HG03039 (cell line): ENCODE measurements at regions not wholly inside any gene's neighbourhood (a gene's known extent, or its start where the extent isn't known, plus 50 kb on each side); places are given as distances from the start of the nearest gene placed in this dataset.

Experiments used
- ATAC-seq: cut with Tn5 transposase; IDR thresholded peaks from one replicate; pipeline ENCODE4 v1.9.1; 2021; ENCODE audit warnings: mild to moderate bottlenecking, moderate library complexity; ENCODE audit not compliant: unreplicated experiment

GRCh38 chr10:131808370-131808930 lies 92.4 kb upstream of the PPP2R2D start:
- no peak for ATAC-seq

- no peak for ATAC-seq
These were observed 90.6 kb upstream of the PPP2R2D start for GRCh38 chr10:131810036-131810804.

DNA sequence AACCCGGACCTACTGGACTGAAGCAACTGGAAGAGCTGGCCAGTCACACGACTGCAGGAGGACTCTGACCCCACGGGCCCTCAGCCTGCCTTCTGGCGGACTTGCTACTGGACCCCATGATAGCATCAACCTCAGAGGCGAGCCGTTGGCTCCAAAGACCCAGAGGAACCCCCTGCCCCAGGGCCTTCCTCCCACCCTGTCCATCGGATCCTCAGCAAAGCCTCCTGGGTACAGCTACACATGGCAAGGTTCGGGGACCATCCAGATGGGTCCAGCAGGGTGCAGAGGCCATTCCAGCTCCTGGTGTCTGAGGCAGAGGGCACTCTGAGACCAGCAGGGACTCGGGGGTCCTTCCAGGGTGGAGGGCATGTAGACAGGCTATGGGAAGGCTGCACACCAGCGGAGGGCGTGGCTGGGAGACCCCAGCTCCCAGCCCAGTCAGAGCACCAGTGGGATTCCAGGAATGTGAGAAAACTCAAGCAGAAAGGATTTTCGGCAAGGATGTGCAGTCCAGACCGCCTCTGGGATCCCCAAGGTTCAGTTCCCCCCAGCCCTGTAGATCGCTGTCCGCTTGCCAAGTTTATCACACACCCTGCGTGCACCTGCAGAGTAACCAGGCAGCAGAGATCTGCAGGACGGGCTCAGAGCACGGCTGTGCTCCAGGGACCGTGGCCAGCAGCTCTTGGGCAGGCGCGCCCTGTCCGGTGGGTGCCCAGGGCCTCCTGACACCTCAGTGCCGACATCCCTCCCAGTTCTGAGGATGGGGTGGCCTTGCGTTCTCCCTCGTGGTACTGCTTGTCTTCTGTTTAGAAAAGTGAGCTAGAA lies 89.8 kb upstream of the PPP2R2D start:
- no peak for ATAC-seq

DNA sequence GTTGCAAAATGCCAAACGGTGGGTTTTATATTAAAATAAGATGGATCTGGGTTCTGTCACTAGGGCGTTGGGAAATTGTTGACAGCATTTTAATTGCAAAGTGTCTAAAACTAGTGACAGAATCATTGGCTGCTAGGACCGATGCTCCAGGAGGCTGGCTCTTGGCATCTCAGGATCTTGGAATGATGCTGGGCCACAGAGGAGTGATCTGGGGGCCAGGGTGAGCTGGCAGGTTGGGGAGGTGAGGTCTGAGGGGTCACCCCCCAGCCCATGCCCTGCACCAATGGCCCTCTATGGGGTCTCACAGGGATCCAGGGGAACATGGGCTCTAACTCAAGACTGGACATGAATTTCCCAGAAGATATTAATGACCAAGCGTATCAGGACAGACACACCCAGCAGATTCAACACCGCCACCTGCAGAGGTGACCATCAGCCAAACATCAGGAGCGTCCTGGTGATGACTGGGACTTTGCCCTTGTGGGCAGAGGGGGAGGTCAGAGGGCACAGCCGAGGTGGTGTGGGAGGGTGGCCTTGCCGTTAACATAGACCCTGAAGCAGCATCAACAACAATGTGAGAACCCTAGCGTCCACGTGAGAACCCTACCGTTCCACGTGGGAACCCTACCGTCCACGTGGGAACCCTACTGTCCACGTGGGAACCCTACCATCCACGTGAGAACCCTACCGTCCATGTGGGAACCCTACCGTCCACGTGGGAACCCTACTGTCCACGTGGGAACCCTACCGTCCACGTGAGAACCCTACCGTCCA lies 89.0 kb upstream of the PPP2R2D start:
- ATAC-seq = no peak

- ATAC-seq = no peak
These were observed 87.8 kb upstream of the PPP2R2D start for GRCh38 chr10:131812736-131813604.

DNA sequence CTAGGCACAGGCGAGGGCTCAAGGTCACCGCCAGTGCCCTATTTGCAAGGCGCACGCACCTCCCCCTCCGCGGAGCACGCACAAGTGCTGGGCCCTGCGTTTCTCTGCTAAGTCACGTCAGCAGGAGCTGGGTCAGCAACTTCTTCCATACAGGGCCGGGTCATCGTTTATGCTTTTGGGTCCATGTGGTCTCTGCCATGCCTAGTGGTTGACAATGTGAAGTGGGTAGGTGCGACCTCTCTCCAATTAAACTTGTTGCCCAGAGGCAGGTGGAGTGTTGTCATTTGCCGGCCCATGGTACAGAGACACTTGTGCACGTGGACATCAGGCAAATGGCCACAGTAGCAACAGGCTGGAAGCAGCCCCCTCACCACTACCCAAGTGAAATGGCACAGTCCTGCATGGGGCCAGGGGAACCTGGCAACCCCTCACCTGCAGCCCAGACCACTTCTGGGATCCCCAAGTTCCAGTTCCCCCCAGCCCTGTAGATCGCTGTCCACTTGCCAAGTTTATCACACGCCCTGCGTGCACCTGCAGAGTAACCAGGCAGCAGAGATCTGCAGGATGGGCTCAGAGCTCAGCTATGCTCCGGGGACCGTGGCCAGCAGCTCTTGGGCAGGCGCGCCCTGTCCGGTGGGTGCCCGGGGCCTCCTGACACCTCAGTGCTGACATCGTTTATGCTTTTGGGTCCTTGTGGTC lies 86.1 kb upstream of the PPP2R2D start:
- ATAC-seq = no peak

DNA sequence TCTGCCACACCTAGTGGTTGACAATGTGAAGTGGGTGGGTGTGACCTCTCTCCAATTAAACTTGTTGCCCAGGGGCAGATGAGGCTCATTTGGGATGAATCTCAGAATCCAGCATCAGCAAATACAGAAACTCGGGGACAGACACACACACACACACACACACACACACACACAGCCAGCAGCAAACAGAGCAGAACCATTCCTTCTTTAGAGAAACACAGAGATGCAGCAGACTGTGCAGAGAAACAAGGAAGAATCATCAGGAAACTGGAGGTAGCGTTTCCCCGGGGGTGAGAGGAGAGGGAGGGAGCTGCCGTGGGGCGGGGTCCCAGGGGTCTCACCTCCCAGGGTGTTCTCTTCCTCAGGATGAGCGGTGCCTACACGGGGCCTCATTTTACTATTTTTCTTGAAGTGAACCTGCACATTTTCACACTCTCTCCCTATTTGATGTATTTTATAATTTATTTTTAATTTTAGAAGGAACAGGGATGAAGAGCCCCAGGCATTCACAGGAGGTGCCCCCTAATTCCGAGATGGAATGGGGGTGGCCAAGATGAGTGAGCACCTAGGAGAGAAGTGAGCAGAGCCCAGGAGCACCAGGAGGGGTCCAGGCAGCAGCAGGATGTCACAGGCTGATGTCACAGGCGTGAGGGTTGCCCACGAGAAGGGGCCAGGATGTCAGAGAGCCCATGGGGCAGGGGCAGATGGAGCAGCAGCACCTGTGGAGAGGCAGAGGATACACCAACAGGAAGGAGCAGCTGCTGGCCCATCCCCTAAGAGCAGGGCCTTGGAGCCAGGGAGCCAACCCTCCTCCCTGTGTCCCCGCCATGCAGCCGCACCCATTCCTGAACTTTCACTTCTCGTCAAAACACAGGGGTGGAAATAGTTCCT lies 85.3 kb upstream of the PPP2R2D start:
- ATAC-seq = no peak

- ATAC-seq = no peak
These were observed 84.5 kb upstream of the PPP2R2D start for GRCh38 chr10:131816157-131816775.

DNA sequence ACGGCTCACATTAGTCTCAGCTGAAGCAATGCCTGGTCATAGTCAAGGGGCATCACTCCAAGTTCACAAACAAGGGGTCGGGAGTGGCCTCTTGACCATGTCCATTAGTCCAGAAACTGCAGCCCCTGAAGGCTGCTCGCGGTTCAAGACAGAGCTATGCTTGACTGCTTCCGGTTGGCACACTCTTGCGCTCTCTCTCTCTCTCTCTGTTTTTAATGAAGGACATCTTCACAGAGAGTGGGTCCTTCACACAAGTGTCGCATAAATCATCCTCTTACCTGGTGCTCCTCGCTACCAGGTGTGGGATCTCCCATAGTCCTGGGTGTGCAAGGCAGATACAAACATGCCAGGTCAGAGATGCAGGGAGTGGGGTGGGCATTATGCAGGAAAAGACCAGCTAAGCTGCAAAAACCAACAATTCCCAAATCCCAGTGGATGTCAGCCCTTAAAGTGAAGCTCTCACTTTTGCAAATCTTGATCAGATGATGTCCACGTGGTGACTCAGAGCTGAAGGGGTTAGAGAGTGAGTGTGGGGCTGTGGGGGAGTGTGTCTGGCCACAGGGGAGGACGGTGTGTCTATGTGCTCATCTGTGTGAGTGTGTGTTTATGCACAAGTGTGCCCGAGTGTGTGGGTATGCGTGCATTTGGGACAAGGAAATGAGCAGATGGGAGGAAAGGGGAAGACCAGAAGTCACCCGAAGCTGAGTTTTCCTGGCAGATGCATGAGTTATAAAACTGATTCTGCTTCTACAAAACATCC lies 83.7 kb upstream of the PPP2R2D start:
- ATAC-seq = no peak

GRCh38 chr10:131817866-131818509 lies 82.8 kb upstream of the PPP2R2D start:
- ATAC-seq = no peak

DNA sequence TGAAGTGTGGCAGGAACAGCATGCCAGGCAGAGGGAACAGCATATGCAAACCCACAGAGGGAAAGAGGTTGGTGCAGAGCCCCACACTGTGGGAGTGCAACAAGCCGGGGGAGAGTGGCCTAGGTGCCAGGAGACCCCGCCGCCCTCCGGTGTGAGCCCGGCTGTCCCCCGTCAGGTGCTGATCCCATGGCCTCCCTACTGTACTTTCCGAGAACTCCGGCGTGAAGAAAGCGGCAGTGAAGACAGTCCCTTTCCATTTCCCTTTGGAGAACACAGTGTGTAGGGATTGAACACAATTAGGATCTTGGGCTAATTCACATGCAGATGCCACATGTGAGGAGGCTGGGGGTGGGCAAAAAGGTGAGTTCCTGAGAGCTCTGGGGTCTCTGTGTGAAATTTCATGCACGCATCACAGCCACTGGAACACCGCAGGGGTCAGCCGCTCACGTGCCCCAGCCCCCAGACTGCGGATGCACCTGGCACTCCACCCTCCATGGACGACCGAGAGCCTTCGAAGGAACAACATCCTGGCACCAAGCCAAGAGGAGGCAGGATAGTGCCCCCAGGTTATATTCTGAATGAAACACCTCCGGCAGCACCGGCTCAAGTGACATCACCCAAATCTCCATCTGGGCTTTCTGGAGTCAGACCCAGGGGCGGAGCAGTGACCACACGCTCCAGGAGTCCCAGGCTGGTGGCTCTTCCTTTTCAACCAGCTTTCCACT lies 82.1 kb upstream of the PPP2R2D start:
- ATAC-seq = no peak

- no peak for ATAC-seq
These were observed 81.4 kb upstream of the PPP2R2D start for GRCh38 chr10:131819241-131820072.

GRCh38 chr10:131820626-131821025 lies 80.2 kb upstream of the PPP2R2D start:
- no peak for ATAC-seq

DNA sequence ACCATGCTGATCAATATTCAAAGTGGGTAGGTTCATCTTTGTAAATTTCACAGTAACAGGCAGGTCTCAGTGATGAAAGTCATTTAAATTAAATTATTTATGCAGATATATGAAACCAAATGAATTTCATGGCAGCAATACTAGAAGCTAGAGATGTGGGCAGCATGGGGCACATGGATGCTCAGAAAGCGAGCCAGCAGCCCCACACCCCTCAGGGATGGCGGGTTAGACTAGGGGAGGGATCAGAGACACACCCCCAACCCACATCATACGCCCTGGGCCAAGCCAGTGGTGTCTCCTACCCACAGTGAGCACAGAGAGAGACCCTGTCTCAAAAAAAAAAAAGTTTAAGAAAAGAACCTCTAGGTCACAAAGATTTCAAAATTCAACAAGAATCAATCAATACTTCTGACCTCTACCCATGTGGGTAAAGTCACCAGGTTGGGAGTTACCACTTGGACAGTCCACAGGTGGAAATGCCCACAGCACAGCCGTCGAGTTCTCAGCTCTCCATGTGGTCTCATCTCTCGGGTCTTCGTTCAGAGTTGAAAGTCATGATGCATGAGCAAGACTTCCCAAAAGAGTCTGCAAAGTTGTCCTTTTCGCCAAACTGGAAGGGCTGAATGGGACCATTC lies 79.3 kb upstream of the PPP2R2D start:
- no peak for ATAC-seq
